Skeletal muscle tissue (tissue), 3 donors: ENCODE measurements at regions not wholly inside any gene's neighbourhood (a gene's known extent, or its start where the extent isn't known, plus 50 kb on each side); places are given as distances from the start of the nearest gene placed in this dataset.
"Not testable (repeated sequence)": the region's sequence is repeated elsewhere in the genome, so short reads cannot be mapped to it uniquely, and the experiment has no call there.

Experiments
- H3K27ac ChIP-seq: one replicate; pipeline ENCODE4 v1.7.0; 2013; ENCODE audit warnings: mild to moderate bottlenecking, low read depth, low read length, inconsistent platforms
- H3K27me3 ChIP-seq, 3 donors: one replicate each; pipeline ENCODE4 v1.7.0; 2013; ENCODE audit warnings: low read length in 3 of 3; ENCODE audit not compliant: control insufficient read depth in 3 of 3, insufficient read depth in 3 of 3
- H3K36me3 ChIP-seq, 3 donors: one replicate each; pipeline ENCODE4 v1.7.0; 2013; ENCODE audit warnings: low read length in 3 of 3; ENCODE audit not compliant: control insufficient read depth in 3 of 3, insufficient read depth in 3 of 3
- H3K4me1 ChIP-seq, 3 donors: one replicate each; pipeline ENCODE4 v1.7.0; 2013; ENCODE audit warnings: low read length in 3 of 3, mild to moderate bottlenecking in 3 of 3; ENCODE audit not compliant: control insufficient read depth in 3 of 3, insufficient read depth in 3 of 3
- H3K4me3 ChIP-seq, 3 donors: one replicate each; pipeline ENCODE4 v1.7.0; 2013; ENCODE audit warnings: low read length in 3 of 3
- H3K9ac ChIP-seq, 3 donors: one replicate each; pipeline ENCODE4 v1.7.0; 2013; ENCODE audit warnings: low read length in 3 of 3, mild to moderate bottlenecking in 3 of 3, moderate library complexity in 2 of 3, low read depth in 1 of 3
- H3K9me3 ChIP-seq, 3 donors: one replicate each; pipeline ENCODE4 v1.7.0; 2013; ENCODE audit warnings: low read length in 3 of 3; ENCODE audit not compliant: control insufficient read depth in 3 of 3
- donor health status: Osteomylitis.

DNA sequence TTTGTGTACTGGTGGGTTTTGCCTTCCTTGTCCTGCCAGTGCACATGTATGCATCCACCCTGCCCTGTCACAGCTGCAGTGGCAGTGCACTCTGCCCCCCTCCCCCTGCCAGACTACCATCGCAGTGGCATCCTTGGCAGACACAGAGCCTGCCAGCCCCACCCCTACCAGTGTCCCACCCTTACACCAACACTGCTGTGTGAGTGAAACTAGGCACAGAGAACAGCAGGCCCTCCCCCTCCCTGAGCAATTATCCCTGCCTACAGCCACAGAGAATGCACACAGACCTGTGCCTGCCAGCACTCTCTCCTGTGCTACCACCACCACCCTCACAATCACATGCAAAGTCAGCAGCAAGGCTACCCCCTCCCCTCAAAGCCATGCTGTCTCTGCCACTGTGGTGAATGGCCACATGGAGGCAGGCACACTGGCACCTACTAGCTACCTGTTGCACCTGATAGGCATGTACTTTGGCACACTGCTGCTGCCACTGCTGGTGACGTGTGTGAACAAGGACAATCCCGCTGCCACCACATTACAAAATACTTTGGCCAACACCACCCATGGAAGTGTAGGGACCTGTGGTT is 239.8 kb downstream of the CALCRL start:
- no peak overlapping the region for H3K4me3 ChIP-seq
- H3K9me3 ChIP-seq: peaks cover 0 to 4% (median 3%) of the 10 kb centered on the region in 3 donors
- no peaks in the 10 kb centered on the region for H3K4me1 ChIP-seq
- H3K27ac ChIP-seq: no peak overlapping the region
- H3K36me3 ChIP-seq: no peaks in the 10 kb centered on the region
- no peak overlapping the region for H3K9ac ChIP-seq
- H3K27me3 ChIP-seq: no peaks in the 10 kb centered on the region

DNA sequence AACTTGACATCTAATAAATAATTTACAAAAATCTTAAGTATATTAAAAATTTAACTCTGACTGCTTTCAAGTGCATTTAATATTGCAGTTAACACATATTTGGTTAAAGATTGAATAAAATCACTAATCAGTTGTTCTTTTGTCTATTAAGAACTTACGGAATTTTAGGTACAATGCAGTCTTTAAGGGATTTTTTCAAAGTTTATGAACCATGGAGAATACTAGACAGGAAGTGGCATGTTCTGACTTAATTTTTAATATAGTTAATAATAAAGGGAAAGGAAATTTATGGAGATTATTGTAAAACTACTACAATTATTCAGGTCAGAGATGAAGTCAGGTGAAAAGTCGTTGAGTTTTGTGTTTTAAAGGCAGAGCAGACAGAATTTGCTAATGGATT is 240.9 kb downstream of the CALCRL start:
- no peaks in the 10 kb centered on the region for H3K4me1 ChIP-seq
- no peak overlapping the region for H3K9ac ChIP-seq
- no peak overlapping the region for H3K27ac ChIP-seq
- H3K9me3 ChIP-seq: peaks cover 0 to 3% (median 2%) of the 10 kb centered on the region in 3 donors
- H3K27me3 ChIP-seq: no peaks in the 10 kb centered on the region
- no peaks in the 10 kb centered on the region for H3K36me3 ChIP-seq
- no peak overlapping the region for H3K4me3 ChIP-seq

DNA sequence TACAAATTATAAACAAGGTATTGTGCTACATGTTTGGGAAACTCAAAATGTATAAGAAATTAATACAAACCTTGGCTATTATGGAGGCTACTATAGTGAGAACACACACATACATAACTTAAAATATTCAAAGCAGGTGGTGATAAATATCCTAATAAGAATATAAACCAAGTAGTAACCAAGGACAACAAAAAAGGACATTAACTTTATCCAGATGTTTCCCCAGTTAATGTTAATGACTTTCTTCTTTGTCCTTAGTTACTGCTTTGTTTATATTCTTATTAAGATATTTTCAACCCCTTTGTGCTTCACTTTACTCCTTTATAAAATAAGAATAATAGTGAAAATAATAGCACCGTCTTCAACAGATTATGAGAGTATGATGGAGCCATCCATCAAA is 241.6 kb downstream of the CALCRL start:
- H3K9me3 ChIP-seq: peaks cover 0 to 3% (median 0%) of the 10 kb centered on the region in 3 donors
- H3K9ac ChIP-seq: no peak overlapping the region
- H3K4me3 ChIP-seq: no peak overlapping the region
- H3K36me3 ChIP-seq: no peaks in the 10 kb centered on the region
- no peaks in the 10 kb centered on the region for H3K27me3 ChIP-seq
- H3K4me1 ChIP-seq: no peaks in the 10 kb centered on the region
- no peak overlapping the region for H3K27ac ChIP-seq

DNA sequence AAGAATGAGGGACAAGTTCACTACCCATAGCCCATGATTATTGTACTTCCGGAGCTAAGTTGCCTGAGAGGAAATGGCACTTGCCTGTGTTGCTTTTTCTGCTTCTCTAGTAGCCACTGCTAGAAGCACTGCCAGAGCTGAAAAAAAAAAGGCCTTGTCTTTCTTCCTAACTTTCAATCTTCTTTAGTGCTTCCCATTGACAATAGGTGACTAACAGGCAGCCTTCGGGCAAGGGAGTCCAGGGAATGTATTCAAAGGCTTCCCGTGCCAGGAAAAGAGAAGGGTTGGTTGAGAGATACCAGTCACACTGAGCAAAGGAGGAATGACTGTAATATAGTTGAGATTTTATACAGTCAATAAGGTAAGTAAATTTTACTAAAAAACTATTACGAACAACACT is 242.0 kb downstream of the CALCRL start:
- Histone ChIP-seq H3K27ac (no peak overlapping the region), H3K36me3 (no peaks in the 10 kb centered on the region), H3K9ac (no peak overlapping the region)

DNA sequence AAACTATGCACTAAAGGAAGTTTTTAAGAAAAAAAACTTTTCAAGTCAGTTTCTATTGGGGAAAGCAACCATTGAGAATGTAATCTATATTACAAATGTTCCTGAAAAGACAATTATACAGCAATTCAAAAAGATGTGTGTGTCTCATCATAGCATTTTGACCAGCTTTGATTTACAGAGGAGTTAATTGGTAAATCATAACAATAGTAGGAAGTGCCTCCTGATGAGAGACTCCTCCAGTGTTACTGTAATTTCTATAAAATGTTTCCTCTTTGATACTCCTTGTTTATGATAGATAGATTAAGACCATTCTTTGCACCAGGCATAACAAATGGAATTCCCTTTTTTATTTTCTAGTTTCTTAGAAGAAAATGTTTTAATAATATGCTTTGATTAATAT is 249.9 kb downstream of the CALCRL start:
- Histone ChIP-seq H3K9me3 (no peaks in the 10 kb centered on the region), H3K27me3 (no peaks in the 10 kb centered on the region), H3K4me3 (no peak overlapping the region), H3K4me1 (no peaks in the 10 kb centered on the region), H3K27ac (no peak overlapping the region), H3K36me3 (no peaks in the 10 kb centered on the region), H3K9ac (no peak overlapping the region)

More for the DNA sequence above, 242.0 kb downstream of the CALCRL start:
- H3K9me3 ChIP-seq: peaks cover 0 to 3% (median 0%) of the 10 kb centered on the region in 3 donors
- no peaks in the 10 kb centered on the region for H3K4me1 ChIP-seq
- H3K27me3 ChIP-seq: no peaks in the 10 kb centered on the region
- no peak overlapping the region for H3K4me3 ChIP-seq

DNA sequence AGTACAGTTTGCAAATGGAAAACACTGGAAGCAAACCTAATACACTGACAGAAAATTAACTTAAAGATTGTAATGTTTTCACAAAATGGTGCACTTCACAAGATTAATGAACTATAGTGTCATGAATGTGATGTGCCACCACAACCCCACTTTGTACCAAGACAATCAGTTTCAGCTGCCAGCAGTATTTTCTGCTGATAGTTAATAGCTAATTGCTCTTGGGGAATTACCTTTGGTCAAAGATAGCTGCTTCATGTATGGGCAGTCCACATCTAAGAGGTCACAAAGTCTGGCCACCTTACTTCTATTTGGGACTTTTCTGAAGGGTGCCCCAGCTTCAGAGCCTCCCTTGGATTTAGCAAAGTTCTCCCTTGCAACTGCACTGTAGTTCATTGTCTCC is 254.0 kb downstream of the CALCRL start:
- Histone ChIP-seq H3K9me3 (no peaks in the 10 kb centered on the region), H3K4me1 (no peaks in the 10 kb centered on the region), H3K9ac (no peak overlapping the region), H3K36me3 (no peaks in the 10 kb centered on the region), H3K4me3 (no peak overlapping the region), H3K27ac (no peak overlapping the region), H3K27me3 (no peaks in the 10 kb centered on the region)

DNA sequence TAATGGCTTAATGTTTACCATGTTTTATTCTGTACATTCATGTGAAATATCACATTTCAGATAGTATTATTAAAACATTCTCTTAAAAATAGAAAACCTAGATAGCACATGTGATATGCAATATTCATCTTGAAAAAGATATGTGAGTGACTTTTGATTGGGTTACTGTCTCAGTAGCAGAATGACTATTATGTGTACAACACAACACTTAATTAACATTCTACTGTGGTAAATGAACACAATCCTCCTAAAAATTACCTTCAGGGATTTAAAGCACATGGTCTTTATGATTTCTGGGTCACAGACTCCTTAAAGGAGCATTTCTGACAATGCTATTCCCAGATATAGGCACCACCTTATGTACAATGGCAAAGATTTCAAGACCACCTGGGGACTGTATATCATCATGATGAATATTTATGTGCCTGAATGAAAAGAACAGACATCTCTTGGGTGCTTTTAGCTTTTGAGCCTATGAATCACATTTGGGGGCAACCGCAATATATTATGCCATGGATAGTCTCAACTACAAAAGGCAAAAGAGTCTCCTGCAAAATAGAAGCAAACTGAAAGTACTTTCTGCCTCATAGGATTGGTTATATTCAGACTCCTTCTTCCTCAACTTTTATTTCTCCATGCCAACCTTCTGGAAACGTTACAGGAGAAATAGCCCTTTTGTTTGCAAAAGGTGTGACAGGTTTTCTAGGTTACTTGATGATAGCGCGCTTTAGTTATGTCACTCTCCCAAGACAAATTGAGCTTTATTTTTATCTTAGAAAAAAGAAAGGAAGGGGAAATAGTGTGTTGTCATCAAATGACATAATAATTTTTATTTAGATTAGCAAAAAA is 259.0 kb downstream of the CALCRL start:
- Histone ChIP-seq H3K27ac (no peak overlapping the region), H3K9me3 (no peaks in the 10 kb centered on the region), H3K9ac (no peak overlapping the region), H3K4me1 (no peaks in the 10 kb centered on the region), H3K27me3 (no peaks in the 10 kb centered on the region), H3K4me3 (no peak overlapping the region), H3K36me3 (no peaks in the 10 kb centered on the region)

DNA sequence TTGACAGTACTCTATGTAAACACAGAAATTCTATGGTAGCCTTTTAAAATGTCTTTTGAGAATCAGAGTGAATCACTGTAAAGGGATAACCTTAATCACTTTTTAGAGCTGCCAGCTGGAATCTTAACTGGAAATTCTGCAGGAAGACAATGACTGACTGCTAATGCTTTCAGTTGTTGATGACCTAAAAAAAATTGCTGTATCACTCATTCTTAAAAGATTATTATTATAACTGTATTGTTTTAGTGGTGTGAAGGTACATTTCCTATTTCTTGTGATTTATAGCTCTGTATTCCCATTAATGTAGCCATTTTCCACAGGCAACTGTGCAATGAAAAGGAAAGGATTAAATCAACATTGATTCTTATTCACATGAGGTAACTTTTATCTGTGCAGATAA is 260.5 kb downstream of the CALCRL start:
- no peaks in the 10 kb centered on the region for H3K27me3 ChIP-seq
- H3K9ac ChIP-seq: no peak overlapping the region
- no peaks in the 10 kb centered on the region for H3K9me3 ChIP-seq
- H3K27ac ChIP-seq: no peak overlapping the region
- no peak overlapping the region for H3K4me3 ChIP-seq
- no peaks in the 10 kb centered on the region for H3K4me1 ChIP-seq
- H3K36me3 ChIP-seq: no peaks in the 10 kb centered on the region

DNA sequence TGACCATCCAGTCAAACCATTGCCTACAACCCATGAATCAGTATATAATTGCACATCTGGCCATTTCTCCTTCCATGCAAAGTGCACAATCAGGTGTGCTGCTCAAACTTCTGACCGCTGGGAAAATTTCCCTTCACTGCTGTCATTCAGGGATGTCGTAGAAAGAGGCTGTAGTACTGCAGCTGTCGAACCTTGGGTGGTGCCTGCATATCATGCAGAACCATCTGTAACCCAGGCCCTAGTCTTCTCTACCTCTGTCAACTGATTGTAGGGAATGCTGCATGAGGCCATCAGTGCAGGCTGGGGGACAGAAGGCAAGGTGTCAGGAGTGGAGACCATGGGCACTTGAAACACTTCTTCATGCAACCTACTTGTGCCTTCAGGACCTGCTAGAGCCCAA is 267.5 kb downstream of the CALCRL start:
- no peaks in the 10 kb centered on the region for H3K4me1 ChIP-seq
- no peak overlapping the region for H3K9ac ChIP-seq
- H3K9me3 ChIP-seq: peaks cover 0 to 2% (median 0%) of the 10 kb centered on the region in 3 donors
- H3K27me3 ChIP-seq: no peaks in the 10 kb centered on the region
- no peak overlapping the region for H3K27ac ChIP-seq
- no peaks in the 10 kb centered on the region for H3K36me3 ChIP-seq
- H3K4me3 ChIP-seq: no peak overlapping the region

DNA sequence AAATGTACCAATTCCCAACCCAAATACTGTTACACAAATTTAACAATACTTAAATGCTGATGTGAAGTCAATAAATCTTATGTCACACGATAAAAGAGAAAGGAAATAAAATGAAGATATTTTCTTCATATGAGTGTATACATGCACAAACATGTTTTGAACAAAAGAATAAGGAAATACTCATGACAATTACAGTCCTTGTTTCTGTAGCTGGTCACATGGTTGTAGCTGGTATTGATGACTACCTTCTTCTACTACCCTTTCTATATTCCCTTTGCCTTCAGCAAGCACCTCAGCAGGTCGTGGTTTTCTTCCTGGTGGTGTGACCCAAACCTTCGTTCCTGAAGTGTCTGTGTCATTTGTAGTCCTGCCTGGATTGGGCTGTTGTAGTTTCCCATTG is 269.2 kb downstream of the CALCRL start:
- not testable (repeated sequence) for H3K27me3 ChIP-seq, H3K4me1 ChIP-seq, H3K9me3 ChIP-seq, H3K27ac ChIP-seq, H3K4me3 ChIP-seq, H3K36me3 ChIP-seq, H3K9ac ChIP-seq
